HuH-7.5 (cell line): ENCODE measurements at regions not wholly inside any gene's neighbourhood (a gene's known extent, or its start where the extent isn't known, plus 50 kb on each side); places are given as distances from the start of the nearest gene placed in this dataset.

ENCODE experiments used
- DNase-seq: peaks from one replicate; pipeline ENCODE4 v3.0.0; 2011; ENCODE audit warnings: low spot score

DNA sequence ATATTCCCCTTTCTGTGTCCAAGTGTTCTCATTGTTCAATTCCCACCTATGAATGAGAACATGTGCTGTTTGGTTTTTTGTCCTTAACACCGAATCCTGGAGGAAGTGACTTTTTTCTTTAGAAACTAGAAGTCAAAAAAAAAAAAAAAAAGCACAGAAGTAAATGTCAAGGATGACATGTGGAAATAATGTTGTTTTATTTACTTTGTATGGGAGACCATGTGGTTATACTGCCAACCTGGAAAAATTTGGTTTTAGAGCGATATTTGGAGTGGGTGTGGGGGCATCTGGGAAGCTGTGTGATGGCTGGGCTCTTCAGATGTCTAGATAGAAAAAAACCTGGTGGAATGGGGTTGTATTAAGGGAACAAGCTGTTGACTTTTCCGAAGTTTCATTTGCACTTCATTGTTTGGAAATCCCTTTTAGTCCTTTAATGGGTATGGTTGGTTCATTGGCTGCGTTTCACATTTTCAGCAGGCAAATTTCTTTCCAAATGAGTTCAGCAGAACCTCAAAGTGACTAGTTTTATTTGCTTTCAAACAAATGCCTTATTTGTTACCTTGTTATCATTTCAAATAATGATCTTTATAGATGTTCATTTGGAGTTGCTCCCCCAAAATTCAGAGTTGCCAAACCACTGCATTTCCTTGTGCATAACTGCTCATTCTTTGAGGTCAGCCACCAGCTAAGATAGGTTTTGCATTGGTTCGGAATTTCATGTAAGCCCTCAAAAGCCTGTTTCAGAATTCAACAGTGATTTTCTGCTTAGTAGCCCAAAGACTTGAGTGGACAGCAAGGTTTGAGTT is 508.2 kb downstream of the METTL15 start:
- DNase-seq: no peak

DNA sequence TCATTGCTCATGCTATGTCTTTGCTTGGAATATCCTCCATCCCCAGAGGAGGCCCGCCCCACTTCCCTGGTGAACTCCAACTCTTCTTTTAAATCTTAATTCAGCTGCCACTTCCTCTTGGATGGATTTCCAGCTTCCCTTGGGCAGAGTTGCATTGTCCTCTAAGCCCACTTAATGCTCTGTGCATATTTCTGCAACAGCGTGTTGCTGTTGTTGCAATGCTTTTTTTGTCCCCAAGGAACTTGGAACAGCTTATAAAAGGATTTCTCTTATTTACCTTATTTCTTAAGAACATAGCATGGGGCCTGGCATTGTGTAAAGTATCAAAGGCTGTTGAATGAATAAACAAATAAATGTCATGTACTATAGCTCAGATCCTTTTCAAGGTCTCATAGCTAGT is 507.4 kb downstream of the METTL15 start:
- no peak for DNase-seq

DNA sequence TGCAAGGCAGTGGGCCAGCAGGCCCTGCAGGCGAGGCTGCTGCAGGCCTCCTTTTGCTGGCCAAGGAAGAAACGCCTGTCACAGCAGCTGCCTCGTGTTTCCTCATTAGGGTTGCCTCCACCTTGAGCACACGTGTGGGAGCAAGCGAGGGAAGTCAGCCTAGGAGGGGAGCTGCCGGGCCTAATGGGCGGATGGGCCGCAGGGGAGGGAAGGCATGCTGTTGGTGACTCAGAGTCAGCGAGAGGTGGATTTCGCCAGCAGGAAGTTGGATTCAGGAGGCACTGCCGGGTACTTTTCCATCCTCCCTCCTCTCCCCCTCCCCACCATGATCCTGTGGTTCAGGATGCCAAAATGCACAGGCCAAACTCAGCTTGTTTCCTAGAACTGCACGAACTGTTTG is 498.7 kb downstream of the METTL15 start:
- DNase-seq: no peak

DNA sequence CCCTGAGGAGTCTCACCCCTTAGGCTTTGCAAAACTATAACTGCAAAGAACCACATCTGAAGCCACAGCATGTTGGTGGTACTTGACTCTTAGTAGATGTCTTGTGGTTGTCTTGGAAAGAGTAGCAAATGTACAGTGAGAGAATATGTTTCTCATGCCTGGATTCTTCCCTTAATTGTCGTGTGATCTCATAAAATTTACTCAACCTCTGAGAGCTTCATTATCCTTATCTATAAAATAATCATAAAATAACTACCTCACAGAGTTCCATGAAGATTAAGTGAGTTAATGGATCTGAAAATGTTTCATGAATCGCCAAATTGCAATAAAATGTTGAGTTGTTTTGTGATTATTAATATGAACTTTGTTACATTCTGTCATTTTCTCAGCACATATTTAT is 491.5 kb downstream of the METTL15 start:
- no peak for DNase-seq

DNA sequence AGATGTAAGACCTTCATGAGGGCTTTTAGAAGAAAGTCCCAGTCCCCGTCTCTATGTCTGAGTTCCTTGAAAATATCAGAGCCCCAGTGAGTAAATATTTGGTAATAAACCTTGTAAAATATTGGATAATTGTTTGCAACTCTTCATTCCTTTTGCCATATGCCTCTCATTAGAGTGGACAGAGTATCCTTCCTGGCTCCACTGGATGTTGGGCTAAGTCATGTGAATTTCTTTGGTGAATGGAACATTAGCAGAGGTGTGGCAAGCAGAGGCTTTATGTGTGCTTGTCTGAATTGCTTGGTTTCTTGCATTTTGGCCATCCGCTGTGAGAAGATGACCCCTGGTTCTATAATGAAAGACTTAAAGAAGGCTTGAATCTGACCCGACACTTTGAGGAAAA is 490.3 kb downstream of the METTL15 start:
- no peak for DNase-seq

DNA sequence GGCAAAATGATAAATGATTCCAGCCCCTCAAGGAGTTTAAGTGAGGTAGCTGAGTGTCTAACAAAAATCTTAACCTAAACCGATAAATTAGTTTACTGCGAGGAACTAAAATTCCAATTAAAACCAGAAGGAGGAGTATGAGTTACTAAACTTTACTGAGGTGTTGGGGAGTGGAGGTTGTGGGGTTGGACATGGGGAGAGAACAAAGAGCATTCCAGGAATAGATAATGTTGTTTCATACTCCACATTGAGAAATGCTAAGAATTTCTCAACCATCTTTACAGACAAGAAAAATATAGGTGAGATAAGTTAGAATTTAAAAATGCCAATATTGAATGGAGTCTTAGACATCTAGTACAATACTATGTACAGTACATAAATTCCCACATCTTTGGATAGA is 488.6 kb downstream of the METTL15 start:
- no peak for DNase-seq

DNA sequence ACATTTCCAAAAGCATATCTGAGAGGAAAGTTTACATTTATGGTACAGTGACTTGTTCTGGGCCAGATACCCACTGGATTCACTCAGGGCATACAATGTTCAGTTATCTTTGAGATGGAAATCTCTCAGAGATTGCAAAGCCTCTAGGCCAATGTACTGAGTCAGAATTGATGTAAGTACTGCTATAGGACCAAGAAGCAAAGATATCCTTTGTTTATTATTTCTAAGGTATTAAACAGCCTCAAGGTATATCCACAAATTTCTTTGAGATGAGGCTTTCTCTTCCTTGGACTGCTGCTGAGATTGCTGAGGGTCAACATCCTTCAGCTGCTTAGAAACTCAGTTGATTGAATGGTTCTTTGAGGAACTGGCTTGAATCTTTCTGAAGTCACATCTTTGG is 484.0 kb downstream of the METTL15 start:
- no peak for DNase-seq

DNA sequence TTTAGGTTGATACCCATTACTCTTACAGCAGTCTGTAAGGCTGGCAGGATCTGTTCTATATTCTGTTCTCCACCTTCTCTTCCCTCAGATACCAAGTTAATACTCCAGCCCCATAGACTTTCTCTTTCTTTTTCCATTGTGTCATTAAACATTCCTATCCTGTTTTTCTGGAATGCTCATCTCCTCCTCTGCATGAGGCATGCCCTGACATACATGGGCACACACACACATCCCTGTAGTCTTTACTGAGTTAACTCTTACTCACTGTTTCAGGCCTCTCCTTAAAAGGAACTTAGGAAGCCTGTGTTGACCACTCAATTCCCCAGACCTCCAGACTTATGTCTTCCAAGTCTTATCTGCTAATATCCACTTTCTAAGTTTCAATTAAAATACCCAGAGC is 476.8 kb downstream of the METTL15 start:
- no peak for DNase-seq

DNA sequence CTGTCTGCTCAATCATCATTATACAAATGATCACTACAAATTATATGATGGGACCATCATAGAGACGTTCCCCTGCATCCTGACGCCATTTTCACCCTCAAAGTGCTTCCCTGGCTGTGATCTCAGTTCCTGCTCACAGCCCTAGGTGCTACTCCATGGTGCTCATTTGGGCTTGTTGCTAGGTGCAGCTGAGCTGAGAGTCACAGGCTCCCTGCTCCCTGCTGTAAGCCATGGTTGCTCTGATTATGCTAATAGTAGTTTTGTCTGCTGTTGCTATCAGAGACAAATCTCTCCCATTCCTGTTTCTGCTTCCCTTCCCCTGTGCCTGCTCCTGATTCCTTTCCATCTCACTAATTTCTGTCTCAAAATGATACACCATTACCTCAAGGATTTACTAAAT is 474.3 kb downstream of the METTL15 start:
- DNase-seq: no peak

DNA sequence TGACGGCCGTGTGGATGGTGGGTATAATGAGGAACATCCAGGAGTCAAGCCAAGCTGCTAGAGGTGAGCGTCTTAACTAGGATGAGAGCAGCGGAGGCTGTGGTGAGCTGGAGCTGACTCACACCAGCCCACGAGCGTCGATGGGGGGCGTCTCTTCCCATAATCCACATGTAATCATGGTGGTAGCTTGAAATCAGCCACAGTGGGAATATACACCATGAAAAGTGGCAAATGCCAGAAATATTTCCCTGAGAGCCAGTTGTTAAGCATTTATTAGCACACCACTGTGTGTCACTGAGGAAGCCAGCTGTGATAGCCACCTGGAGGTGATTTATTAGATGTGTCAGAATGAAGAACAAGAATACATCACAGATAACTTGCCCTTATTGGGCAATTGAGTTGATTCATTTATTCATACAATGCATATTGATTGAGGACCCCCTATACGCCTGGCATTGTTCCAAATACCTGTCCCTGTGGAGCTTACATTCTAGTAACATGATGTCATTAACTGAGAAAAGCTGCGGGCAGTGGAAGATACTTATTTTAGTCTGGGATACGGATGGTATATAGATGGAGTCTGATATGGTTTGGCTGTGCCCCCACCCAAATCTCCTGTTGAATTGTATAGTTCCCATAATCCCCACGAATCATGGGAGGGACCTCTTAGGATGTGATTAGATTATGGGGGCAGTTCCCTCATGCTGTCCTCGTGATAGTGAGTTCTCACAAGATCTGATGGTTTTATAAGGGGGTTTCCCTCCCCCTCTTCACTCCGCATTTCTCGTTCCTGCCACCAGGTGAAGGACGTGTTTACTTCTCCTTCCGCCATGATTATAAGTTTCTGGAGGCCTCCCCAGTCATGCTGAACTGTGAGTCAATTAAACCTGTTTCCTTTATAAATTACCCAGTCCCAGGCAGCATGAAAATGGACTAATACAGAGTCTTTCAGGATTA is 473.4 kb downstream of the METTL15 start:
- DNase-seq: no peak

DNA sequence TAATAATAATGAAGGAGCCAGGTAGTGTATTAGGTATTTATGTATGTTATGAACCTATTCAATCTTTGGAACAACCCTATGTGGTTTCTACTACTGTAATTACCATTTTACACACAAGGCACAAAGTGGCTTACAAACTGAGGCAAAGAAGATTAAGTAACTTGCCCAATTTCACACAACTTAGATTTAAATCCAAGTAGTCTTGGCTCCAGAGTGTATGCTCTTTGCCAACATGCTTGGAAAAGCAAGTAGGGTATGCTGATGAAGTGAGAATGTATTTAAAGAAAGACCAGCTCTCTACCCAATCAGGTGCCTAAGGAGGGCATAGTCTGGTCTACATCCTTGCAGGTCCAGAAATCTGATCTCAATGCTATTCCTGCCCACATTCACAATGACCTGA is 463.2 kb downstream of the METTL15 start:
- no peak for DNase-seq

DNA sequence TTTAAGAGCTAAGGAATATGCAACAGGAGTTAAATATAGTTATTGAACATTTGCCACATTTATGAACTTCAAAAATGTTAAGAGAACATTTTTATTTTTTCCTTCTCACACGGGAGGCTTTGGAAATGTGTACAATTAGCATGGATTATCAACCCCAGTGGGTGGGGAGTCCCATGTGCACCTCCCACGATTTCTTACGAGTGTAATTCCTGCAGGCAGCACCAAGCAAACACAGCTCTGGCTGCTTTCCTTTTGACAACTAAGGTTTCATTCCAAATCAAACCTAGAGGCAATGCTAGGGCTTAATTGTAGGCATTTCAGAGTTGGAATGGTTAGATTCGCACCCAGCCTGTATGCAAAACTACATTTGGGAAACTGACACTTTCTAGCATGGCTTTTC is 460.9 kb downstream of the METTL15 start:
- no peak for DNase-seq

DNA sequence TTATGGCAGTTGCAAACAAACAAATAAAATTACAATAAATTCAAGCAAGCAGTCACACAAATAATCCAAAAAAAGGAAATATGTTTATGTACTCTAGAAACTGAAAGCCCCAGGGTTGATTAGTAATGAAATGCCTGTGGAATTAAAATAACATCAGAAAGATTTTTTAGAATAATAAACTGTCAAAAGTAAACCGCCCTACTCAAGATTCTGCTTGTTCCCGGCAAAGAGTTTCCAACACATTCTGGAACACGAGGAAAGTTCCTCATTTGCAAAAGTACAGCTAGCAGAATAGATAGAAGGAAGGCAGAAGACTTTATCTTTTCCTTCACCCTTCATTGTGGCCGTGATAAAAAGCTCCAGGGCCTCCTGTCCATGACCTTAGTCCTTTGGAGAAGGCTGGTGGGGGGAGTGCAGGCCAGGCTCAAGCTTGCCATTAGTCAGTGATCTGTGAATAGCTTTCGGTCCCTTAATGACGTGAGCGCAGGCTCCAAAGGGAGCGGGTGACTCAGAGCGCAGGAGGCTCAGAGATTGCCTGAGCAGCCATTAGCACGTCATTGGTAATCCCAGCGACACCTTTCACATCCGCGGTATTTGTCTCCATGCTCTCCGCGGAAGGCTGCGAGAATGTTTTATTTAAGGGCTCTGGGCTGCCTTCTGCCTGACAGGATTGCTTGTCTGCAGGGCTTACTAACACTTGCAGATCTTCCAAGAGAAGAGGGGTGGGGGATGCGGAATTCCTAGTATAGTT is 458.3 kb downstream of the METTL15 start:
- no peak for DNase-seq

DNA sequence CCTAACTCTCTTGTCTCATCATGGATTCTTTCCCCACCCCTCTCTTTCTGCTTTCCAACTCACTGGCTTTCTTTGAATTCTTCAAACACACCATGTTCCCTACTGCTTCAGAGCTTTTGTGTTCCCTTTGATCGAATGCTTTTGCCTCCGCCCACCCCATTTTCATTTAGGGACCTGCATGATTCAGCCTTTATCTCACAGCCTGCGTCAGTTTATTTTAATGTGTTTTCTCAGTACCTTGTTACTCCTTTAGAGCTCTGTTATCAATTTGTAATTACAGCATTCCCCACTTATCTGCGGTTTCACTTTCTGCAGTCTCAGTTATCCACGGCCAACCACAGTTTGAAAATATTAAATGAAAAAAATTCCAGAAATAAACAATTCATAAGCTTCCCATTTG is 451.3 kb downstream of the METTL15 start:
- DNase-seq: no peak

DNA sequence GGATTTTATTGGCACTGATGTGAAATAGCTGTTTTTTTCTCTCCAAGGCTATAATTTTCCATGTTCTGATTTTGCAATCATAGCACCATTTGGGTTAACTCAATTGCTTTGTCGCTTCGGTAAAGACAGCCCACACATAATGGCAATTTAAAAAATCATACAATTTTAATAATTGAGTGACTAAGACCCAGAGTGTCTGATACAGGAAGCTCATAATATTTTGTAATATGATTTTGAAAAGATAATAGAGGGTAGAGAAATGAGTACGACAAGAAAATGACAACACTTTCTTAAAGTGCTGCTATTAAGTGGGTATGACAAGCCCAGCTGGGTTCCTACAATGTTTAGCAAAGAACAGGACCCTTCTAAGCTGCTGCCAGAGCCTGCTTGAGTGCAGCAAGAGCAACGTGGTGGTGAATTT is 439.1 kb downstream of the METTL15 start:
- no peak for DNase-seq

DNA sequence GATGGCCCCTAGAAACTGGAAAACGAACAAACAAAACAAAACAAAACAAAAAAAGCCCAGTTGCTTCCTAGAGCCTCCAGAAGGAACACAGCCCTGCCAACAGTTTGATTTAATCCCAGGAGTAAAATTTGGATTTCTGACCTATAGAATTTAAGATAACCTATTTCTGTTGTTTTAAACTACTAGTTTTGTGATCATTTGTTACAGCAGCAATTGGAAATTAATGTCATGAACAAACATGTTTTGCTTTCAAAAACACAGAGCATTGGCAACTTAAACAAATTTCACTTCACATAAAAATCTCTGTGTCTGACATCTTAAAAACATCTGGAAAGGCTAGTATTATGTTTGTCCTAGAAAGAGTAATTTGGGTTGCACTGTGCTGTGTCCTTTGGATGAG is 437.3 kb downstream of the METTL15 start:
- DNase-seq: no peak

DNA sequence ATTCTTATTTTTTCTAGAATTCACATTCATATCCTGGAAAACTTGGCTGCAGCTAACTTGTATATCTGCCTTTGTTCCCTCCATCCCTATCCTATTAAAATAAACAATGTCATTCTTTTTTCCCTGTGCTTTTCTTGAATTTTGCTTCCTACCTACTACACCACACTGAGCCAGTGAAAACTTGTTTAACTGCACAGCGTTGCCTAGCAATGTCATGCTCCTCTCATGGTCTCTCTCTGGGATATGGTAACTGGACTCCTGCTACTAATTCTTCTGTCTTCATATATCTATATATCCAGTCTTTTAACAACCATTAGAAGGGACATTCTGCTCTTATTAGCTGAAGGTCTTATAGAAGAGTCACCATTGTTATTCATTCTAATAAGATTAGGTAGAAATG is 434.4 kb downstream of the METTL15 start:
- DNase-seq: no peak

DNA sequence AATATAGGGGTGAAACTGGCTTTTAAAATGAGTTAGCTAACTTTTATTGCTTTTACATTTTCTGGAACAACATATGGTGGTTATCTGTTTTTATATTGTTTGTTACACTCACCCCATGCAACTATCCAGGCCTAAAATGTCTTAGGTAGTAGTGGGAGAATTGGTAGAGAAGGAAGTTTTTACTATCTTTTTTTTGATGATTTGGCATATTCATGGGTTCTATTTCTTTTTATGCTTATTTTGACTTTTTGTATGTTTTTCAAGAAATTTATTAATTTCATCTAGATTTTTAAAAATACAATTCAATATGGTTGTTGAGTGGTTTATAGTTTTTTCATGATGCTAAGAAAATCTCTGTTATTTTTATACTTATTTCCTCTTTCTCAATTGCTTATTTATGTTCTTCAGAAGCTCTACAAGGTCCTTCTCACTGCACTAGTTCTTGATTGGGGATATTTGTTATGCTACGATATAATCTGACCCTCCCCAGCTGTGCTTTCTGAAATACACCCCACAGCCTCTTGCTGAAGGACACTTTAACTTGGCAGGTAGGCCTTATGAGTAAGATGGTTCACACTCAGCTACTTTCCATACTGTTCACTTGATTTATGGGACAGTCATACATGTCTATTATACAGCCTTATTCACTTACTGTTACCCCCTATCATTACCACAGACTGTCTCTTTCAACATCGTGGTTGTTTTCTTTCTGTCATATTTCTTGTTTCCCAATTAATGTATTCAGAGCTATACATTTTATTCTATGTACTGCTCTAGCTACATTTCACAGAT is 431.2 kb downstream of the METTL15 start:
- DNase-seq: no peak

DNA sequence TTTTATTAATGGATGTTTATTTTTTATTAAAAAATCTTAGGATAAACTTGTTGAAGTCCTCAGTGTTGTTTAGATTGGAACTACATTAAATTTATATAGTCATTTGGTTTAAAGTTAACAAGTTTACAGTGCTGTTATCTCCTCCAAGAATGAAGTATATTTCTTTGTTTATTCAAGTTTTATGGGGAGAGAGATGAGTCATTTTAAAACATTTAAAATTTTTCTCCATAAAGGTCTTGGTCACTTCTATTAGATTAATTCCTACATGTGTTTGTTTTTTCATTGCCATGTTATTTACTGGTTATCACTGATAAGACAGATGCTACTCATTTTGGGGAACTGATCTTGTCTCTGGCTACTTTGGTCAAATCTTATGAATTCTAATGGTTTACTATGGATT is 429.6 kb downstream of the METTL15 start:
- no peak for DNase-seq

DNA sequence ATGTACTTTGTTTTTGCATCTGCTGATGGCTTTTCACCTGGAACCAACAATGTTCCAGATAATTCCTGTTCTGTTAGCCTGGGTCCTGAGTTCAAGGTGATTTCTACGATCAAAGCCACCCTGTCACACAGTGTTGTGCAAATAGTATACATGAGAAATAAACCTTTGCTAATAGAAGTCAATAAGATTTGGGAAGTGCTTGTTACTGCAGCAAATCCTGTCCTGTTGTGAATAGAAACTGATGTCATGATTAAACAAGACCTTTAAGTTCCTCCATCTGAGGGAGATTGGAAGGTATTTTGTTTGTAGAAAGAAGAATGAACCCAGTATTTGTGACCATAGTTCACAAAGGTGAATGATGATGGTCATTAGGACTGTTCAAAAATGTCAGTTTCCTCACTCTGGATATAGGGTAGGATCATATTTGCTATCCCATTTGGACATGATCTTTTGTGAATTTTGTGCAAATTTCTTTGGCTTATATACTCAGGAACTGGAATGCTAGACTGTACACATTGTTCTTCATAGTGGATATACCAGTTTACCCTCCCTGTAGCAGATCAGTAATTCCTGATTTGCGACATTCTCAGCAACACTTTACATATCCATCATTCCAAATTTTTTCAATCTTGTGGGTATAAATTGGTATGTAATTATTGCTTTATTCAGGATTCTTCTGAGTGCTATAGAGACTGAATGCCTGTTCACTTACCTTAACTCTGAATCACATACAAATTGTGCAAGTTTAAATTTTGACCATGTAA is 428.5 kb downstream of the METTL15 start:
- DNase-seq: no peak

DNA sequence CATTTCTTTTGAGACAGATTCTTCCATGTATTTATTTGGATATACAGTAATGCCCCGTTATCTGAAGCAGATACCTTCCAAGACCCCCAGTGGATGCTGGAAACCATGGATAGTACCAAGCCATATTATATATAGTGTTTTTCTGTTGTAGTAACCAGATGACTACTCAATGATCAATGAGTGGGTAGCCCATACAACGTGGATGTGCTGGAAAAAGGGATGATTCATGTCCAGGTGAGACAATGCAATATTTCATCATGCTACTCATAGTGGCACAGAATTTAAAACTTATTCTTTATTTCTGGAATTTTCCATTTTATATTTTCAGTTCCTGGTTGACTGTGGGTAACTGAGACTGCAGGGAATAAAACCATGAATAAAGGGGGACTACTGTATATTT is 427.5 kb downstream of the METTL15 start:
- DNase-seq: no peak
